Gastroesophageal sphincter (tissue), 3 donors: ENCODE measurements at regions not wholly inside any gene's neighbourhood (a gene's known extent, or its start where the extent isn't known, plus 50 kb on each side); places are given as distances from the start of the nearest gene placed in this dataset.

Experiments
- CTCF ChIP-seq, 4 experiments: fragments of 200-600 bp in 2 of 4; fragments of 450-650 bp in 2 of 4; sonication (generic) in 1 of 4; IDR thresholded peaks; one replicate each; pipeline ENCODE4 v1.5.1; 2017 to 2019; ENCODE audit warnings: antibody characterized with exemption in 4 of 4, mild to moderate bottlenecking in 2 of 4, moderate library complexity in 2 of 4
- POLR2A ChIP-seq, 2 donors: fragments of 450-650 bp; IDR thresholded peaks; one replicate each; pipeline ENCODE4 v1.6.1; 2017; ENCODE audit warnings: antibody characterized with exemption in 2 of 2, mild to moderate bottlenecking in 2 of 2, moderate library complexity in 1 of 2

- TF ChIP-seq POLR2A (IDR thresholded peaks at IDR 0.05) (no peak), CTCF (IDR thresholded peaks at IDR 0.05) (no peak)
Observed at GRCh38 chr6:167744681-167745669, 81.7 kb upstream of the AFDN start.
